ENCODE measurements at regions not wholly inside any gene's neighbourhood (a gene's known extent, or its start where the extent isn't known, plus 50 kb on each side); places are given as distances from the start of the nearest gene placed in this dataset.
"Not testable (repeated sequence)": the region's sequence is repeated elsewhere in the genome, so short reads cannot be mapped to it uniquely, and the experiment has no call there.

DNA sequence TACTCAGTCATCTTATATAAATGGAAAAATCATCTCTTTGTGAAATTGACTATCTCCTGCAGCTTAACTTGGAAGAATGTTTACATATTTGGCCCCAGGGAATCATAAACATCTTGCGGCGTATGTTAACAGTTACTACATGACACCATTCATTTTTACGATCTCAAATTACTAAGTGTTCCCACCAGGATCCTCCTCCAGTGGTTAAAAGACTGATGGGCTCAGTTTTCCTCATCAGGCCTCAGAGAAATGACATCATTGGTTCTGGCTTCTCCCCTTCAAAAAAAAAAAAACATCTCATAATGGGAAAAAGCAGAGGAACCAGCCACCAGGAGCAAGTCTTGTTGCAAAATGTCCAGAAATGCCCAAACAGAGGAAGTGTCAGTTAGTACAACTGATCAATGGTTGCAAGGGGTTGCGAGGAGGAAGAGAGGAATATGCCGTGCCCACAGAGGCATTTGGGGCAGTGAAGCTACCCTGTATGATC is 70.5 kb upstream of the LIPC start:
- DNase-seq, result peak; percentile 95

DNA sequence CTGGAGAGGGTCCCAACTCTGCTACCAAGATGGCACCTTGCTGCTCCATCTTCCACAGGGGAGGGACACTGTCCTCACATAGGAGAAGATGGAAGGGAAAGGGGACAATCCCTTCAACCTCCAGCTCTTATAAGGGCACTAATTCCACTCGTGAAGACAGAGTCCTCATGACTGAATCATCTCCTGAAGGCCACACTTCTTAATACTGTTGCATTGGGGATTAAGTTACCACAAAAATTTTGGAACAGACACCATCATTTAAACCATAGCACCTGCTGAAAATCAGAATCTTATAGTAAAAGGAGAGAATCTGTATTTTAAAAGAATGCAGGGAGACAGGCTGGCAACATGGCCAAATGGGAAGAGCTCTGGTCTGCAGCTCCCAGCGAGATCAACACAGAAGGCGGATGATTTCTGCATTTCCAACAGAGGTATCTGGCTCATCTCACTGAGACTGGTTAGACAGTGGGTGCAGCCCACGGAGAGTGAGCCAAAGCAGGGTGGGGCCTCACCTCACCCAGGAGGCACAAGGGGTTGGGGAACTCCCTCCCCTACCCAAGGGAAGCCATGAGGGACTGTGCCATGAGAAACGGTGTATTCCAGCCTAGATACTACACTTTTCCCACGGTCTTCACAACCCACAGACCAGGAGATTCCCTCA is 69.4 kb upstream of the LIPC start:
- DNase-seq, result no peak

DNA sequence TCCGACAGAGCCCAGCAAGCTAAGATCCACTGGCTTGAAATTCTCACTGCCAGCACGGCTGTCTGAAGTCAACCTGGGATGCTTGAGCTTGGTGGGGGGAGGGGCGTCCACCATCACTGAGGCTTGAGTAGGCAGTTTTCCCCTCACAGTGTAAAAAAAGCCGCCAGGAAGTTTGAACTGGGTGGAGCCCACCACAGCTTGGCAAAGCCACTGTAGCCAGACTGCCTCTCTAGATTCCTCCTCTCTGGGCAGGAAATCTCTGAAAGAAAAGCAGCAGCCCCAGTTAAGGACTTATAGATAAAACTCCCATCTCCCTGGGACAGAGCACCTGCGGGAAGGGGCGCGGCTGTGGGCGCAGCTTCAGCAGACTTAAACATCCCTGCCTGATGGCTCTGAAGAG is 68.7 kb upstream of the LIPC start:
- DNase-seq, result not testable (repeated sequence)

DNA sequence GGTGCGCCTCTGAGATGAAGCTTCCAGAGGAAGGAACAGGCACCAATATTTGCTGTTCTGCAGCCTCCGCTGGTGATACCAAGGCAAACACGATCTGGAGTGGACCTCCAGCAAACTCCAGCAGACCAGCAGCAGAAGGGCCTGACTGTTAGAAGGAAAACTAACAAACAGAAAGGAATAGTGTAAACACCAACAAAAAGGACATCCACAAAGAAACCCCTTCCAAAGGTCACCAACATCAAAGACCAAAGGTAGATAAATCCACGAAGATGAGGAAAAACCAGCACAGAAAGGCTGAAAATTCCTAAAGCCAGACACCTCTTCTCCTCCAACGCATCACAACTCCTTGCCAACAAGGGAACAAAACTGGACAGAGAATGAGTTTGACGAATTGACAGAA is 68.1 kb upstream of the LIPC start:
- DNase-seq, result not testable (repeated sequence)

DNA sequence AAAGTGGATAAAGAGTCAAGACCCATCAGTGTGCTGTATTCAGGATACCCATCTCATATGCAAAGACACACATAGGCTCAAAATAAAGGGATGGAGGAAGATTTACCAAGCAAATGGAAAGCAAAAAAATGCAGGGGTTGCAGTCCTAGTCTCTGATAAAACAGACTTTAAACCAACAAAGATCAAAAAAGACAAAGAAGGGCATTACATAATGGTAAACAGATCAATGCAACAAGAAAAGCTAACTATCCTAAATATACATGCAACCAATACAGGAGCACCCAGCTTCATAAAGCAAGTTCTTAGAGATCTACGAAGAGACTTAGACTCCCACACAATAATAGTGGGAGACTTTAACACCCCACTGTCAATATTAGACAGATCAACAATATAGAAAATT is 66.7 kb upstream of the LIPC start:
- not testable (repeated sequence) for DNase-seq

DNA sequence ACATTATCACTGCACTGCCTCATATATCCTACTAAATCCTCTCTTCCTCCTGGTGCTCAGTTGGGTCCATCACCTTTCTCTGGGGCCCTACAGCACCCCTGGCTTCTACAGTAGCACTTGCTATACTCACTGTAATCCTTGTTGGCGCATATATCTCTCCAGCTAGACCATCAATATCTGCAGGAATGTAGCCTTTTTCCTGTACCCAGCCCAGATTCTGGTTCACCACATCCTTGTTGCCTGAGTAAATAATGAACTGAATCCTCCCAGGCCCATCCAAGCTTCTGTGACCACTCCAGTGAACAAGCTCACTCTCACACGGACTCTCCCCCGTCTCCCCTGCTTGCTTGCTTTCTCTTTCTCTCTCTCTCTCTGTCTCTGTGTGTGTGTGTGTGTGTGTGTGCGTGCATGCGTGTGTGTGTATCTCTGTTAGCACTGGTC is 62.5 kb upstream of the LIPC start:
- peak; percentile 6 for DNase-seq

DNA sequence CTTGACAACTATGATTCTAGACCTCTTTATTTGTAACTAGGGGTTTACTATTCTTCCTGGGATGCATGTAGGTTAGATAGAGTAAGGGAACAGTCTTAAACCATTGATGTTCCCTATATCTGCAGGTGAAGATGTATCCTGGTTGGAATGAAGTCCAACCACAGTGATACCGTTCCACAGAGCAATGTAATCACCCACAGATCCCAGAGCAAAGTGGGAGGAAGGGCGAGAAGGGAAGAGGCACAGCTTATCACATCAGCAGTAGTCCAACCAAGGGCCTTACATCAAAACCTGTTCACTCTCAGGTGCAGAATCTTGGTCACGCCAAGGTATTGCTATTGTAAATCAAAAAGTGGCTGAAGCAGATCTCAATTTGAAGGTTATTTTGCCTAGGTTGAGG is 61.8 kb upstream of the LIPC start:
- DNase-seq, result no peak

DNA sequence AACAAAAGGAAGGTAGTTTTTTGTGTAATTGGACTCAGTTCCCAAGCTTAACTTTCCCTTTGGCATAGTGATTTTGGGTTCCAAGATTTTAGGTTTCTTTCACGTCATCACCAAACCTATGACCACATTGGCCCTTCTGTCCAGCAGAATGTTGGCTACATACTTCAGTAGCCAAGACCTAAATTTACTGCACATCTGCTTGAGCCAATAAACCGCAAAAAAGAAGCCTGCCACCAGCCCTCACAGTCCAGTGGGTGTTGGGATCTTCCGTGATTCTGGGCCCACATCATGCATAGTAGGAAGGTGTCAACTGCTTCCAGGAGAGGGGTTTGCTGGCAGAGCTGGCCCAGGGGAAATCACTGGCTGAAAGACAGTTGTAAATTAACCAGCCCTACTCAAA is 57.6 kb upstream of the LIPC start:
- no peak for DNase-seq

DNA sequence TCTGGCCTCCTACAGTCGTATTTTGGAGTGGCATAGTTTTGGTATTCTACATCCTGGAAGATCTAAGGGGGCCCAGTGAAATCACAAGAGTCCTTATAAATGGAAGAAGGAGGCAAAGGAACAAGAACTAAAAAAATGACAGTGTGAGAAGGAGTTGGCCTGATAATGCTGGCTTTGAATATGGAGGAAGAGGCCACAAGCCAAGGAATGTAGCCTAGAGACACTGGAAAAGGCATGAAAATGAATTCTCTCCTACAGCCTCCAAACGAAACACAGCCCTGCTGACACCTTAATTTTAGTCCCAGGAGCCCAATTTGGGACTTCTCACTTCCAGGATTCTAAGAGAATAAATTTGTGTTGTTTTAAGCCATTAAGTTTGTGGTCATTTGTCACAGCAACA is 54.6 kb upstream of the LIPC start:
- no peak for DNase-seq

DNA sequence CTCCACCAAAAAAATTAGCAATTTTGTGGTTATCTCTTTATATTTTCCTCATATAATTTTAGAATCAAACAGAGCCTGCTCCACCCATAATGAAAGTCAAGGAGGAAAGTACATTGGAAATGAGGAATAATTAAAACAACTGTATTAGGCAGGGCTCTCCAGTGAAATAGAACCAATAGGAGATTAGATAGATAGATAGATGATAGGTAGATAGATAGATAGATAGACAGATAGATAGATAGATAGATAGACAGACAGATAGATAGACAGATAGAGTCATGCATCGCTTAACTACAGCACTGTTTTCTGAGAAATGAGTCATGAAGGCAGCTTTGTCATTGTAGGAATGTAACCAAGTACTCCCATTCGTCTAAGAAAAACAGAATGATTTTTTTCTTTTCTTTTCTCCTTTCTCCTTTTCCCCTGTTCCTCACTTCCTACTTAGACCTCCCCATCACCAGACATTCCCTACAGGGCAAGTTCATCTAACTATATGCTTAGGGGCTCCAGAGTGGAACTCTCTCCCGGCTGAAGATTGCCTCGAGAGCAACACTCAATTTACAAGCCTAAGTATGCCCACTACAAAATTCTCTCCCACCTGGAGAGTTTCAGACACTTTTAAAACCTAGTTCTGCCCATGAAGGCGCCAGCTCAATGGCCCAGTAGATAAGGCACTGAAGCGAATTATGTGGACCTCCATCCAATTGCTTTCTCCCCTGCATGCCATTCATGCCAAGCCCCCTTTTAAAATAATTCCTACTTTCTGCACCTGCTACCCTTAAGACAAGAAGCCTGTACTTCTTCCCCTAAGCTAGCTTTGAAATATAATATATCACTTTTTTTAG is 53.3 kb upstream of the LIPC start:
- peak; percentile 28 for DNase-seq

DNA sequence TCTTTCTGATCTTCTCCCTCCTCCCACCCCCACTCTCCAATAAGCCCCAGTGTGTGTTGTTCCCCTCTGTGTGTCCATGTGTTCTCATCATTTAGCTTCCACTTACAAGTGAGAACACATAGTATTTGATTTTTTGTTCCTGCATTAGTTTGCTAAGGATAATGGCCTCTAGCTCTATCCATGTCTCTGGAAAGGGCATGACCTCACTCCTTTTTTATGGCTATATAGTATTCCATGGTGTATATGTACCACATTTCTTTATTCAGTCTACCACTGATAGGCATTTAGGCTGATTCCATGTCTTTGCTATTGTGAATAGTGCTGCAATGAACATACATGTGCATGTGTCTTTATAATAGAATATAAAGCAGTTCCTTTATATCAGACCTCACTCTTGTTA is 52.3 kb upstream of the LIPC start:
- not testable (repeated sequence) for DNase-seq

DNA sequence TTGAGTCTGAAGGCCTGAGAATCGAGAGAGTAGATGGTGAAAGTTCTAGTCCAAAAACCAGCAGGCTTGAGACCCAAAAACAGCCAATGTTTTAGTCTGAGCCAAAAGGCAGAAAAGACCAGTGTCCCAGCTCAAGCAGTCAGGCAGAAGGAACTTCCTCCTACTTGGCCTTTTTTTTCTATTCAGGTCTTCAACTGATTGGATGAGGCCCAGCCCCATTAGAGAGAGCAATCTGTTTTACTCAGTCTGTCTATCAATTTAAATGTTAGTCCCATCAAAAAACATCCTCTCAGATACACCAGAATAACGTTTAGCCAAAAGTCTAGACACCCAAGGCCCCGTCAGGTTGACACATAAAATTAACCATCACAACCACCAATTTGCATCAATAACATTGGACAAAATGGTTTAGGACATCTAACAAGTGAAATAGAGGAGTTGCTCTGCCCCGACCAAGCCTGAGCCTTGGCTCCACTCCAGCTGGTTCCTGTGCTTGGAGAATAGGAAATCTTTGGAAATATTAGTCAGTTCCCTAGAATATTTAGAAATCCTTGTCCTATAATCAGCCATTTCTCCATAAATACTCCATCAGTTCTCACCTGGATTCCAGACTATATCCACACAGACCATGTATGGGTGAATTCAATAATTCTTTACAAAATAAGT is 51.4 kb upstream of the LIPC start:
- DNase-seq, result no peak

DNA sequence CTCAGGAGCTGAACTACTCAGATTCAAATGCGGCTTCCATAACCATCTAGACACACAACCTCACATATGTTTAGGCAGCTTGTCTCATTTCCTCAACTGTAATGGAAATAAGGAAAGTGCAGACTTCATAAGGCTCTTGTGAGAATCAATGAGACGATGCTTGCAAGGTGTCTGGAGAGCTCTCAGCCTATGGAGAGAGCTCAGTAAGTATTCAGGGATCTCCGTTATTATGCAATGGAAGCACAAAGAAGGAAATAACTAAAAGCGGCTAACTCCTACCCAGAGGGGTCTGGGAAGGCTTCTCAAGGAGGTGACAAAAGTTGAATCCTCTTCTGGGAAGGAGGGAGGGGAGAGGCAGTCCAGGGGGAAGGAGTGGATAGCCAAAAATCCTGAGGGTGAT is 50.1 kb upstream of the LIPC start:
- DNase-seq, result no peak

All from EL (cell line).